ENCODE measurements at regions not wholly inside any gene's neighbourhood (a gene's known extent, or its start where the extent isn't known, plus 50 kb on each side); places are given as distances from the start of the nearest gene placed in this dataset.
"Not testable (repeated sequence)": the region's sequence is repeated elsewhere in the genome, so short reads cannot be mapped to it uniquely, and the experiment has no call there.

DNA sequence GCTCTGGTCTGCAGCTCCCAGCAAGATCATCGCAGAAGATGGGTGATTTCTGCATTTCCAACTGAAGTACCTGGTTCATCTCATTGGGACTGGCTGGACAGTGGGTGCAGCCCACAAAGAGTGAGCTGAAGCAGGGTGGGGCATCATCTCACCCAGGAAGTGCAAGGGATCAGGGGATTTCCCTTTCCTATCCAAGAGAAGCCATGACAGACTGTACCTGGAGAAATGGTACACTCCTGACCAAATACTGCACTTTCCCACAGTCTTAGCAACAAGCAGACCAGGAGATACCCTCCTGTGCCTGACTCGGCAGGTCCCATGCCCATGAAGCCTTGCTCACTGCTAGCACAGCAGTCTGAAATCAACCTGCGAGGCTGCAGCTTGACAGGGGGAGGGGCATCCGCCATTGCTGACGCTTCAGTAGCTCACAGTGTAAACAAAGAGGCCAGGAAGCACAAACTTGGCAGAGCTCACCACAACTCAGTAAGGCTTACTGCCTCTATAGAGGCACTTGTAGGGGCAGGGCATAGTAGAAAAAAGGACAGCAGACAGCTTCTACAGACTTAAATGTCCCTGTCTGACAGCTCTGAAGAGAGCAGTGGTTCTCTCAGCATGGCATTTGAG lies 60.5 kb downstream of the AREG start:
- not testable (repeated sequence) for FAIRE-seq

GRCh38 chr4:74509363-74509762 lies 64.4 kb downstream of the AREG start:
- not testable (repeated sequence) for FAIRE-seq

DNA sequence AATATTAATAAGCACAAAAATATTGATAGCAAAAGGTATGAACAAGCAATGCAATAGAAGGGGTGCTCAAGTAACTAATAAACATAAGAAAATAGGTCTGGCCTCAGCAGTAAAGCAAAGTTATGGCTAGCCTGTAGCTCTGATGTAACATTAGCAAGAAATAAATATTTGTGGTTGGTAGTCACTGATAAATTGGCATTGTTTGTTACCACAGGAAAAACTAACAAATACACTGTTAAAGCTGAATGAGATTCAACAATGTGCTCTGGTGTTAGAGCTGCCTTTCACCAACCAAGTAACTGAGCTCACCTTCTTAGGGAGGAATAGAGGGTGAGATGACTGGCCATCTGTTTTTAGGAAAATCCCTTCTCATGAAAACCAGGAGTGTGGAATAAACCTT lies 71.4 kb downstream of the AREG start:
- no peak for FAIRE-seq

GRCh38 chr4:74517996-74518395 lies 73.1 kb downstream of the AREG start:
- FAIRE-seq = no peak

DNA sequence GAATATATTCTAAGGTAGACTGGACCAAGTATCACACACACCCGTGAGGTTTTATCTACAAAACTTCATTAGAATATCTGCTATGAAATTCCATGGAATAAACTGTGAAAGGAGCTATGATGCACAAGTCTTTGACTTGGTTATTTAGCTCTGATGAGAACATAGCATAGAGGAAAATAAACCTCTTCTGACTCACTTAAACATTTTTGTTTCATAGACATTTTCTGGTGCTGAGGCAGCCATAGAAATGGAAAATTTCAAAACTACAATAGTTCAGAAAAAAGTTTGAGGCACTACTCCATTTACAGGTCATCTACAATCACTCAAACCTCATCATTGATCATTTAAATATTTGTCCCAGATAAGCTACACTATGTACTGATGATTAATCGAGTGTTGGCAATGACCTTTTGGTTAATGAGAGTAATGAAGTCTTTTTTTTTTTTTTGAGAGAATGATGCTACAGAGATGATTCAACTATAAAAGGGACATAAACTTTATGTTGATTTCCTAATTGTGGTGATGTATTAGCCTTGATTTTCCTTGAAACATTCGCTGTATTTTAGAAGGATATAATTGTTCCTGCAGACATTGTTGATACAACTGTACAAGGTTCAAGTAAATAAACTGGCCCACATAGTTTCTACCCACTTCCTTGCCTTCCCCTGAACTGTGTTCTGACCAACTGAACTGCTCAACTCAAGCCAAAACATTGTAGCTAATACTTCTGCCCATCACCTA lies 77.5 kb downstream of the AREG start:
- no peak for FAIRE-seq

DNA sequence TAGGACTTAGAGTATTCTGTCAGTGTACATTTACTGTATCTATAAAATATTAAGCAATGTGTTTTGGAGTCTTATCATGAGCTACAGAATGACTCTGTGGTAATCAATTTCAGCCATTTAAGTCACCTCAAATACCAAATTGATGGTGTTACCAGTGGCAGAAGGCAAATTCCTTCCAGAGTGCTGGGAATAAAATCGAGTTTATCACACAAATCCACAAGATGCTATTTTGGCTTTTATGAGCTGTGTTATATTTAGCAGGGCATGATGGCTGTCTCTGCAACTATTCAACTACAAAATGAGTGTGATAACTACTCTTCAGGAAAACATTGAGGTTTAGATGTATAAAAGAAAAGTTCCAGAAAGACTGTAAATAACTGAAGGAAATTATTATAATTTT lies 78.2 kb downstream of the AREG start:
- FAIRE-seq = no peak

GRCh38 chr4:74524985-74525384 lies 80.0 kb downstream of the AREG start:
- FAIRE-seq = no peak

- no peak for FAIRE-seq
Measured at GRCh38 chr4:74527049-74527448, 82.1 kb downstream of the AREG start.

GRCh38 chr4:74528178-74528577 lies 83.2 kb downstream of the AREG start:
- no peak for FAIRE-seq

- no peak for FAIRE-seq
Measured at GRCh38 chr4:74529284-74530041, 84.5 kb downstream of the AREG start.

GRCh38 chr4:74531963-74532794 lies 87.2 kb downstream of the AREG start:
- peak; percentile 90 for FAIRE-seq

- FAIRE-seq = no peak
Measured at GRCh38 chr4:74534121-74534520, 89.2 kb downstream of the AREG start.

DNA sequence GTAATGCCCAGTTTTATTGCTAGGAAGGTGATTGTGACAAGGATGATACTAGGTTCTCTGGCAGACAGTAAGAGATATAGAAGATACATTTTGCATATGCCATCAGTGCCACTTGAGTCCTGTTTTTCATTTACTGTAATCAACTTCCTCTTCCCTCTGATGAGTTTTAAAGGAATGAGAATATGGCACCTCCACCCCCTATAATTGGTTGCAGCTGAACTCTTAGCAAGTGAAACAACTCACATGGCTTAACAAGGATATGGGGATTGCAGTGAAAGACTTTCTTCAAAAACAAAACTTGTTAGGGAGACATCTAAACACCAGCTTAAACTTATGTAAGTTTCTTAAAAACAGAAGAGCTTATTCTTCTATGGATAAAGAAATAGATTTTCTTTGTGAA lies 90.0 kb downstream of the AREG start:
- FAIRE-seq = no peak

- FAIRE-seq = no peak
Measured at GRCh38 chr4:74535512-74535911, 90.6 kb downstream of the AREG start.

DNA sequence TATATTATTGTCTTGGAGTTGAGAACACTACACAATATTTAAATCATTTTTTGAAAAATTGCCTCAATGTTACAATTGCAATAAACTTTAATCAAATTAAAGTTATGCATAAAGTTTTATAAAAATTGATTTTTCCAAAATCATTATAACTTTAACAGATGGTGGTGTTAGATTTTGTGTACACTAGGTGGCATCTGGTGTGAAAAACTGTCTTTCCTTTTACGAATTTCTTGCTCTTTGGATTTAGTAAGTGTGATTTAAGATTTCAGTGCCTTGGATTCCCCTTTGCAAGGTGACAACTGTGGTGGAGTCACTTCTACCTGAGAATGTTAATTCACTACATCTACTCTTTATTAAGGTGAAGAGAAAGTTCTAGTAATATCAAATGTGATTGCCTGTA lies 91.6 kb downstream of the AREG start:
- no peak for FAIRE-seq

GRCh38 chr4:74537459-74537858 lies 92.5 kb downstream of the AREG start:
- no peak for FAIRE-seq

GRCh38 chr4:74539044-74539790 lies 94.3 kb downstream of the AREG start:
- no peak for FAIRE-seq

- no peak for FAIRE-seq
Measured at GRCh38 chr4:74540193-74540592, 95.3 kb downstream of the AREG start.

DNA sequence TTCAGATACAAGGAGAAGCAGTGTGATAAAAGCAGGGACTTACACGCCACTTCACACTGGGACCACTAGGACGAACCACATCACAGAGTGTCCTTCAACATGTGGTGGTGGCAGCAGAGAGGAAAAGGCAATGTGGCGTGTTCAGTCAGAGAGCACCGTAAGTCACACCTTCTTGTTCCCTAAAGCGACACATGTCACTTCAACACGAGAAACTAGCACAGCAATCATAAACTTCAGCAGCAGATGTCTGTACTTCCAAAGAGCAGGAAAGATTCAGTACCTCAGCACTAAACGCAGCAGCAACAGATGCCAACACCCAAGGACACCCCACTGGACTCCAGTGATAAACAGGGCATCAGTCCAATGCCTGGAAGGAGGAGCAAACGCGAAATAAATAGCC lies 96.7 kb downstream of the AREG start:
- FAIRE-seq = no peak

GRCh38 chr4:74543231-74543781 lies 98.4 kb downstream of the AREG start:
- FAIRE-seq = no peak

GRCh38 chr4:74543983-74544382 lies 99.0 kb downstream of the AREG start:
- FAIRE-seq = no peak
